Endothelial cell of umbilical vein (primary cell): ENCODE measurements at regions not wholly inside any gene's neighbourhood (a gene's known extent, or its start where the extent isn't known, plus 50 kb on each side); places are given as distances from the start of the nearest gene placed in this dataset.

Experiments
- BruUV-seq: library from RNA; stranded (reverse); fragments of 400-500 nt; replicated peaks from 2 replicates; lab custom pipeline; 2021; lab: Mats Ljungman, UMichigan
- CTCF ChIA-PET: fragments of 300-600, 350-600 bp; sonication (Branson Sonifier 250); formaldehyde crosslinking; loops from one replicate; lab custom pipeline; 2021; ENCODE audit warnings: antibody characterized with exemption, inconsistent platforms; lab: Charles Lee
- POLR2A ChIA-PET: fragments of 300-600, 350-600 bp; sonication (Branson Sonifier 250); formaldehyde crosslinking; loops from one replicate; lab custom pipeline; 2021; ENCODE audit warnings: antibody characterized with exemption, inconsistent platforms; lab: Charles Lee
- DNase-seq: peaks from one replicate; pipeline ENCODE4 v3.0.0-alpha.2; 2011; ENCODE audit warnings: low read depth, low spot score
- FAIRE-seq: peaks from 2 replicates; lab custom pipeline; 2011; peaks lifted over from hg19 to GRCh38; lab: Jason Lieb, UNC
- H2AFZ ChIP-seq: 2 replicates; pipeline ENCODE4 v1.6.0; 2012; ENCODE audit warnings: low read depth, low read length, control low read depth, inconsistent platforms
- H3K27ac ChIP-seq: 2 replicates; pipeline ENCODE4 v1.5.1; 2011; ENCODE audit warnings: low read depth, mild to moderate bottlenecking, control low read depth, low read length, moderate library complexity; ENCODE audit not compliant: insufficient read depth
- H3K27me3 ChIP-seq, 2 experiments: 2 replicates each; pipeline versions ENCODE4 v1.6.0 to v1.6.1; 2011; ENCODE audit warnings: low read length in 2 of 2, mixed read lengths in 1 of 2; ENCODE audit not compliant: control insufficient read depth in 2 of 2, insufficient read depth in 2 of 2
- H3K36me3 ChIP-seq, 2 experiments: 2 replicates in 1 of 2; 3 replicates in 1 of 2; pipeline ENCODE4 v1.5.1; 2011; ENCODE audit warnings: low read length in 2 of 2, mild to moderate bottlenecking in 1 of 2, moderate library complexity in 1 of 2; ENCODE audit not compliant: control insufficient read depth in 2 of 2, insufficient read depth in 2 of 2; ENCODE audit errors: extremely low read depth in 1 of 2
- H3K4me1 ChIP-seq: 3 replicates; pipeline ENCODE4 v1.5.1; 2011; ENCODE audit warnings: mild to moderate bottlenecking, low read length; ENCODE audit not compliant: control insufficient read depth, insufficient read depth; ENCODE audit errors: extremely low read depth
- H3K4me2 ChIP-seq: 2 replicates; pipeline ENCODE4 v1.6.1; 2011; ENCODE audit warnings: low read length, control low read depth, mixed read lengths; ENCODE audit not compliant: insufficient read depth
- H3K4me3 ChIP-seq, 3 experiments: fragments of 200-600 bp in 1 of 3; sonication (generic), shearing (Covaris generic) in 1 of 3; replicated peaks in 1 of 3; 2 replicates each; pipeline ENCODE4 v1.5.1; 2011 to 2016; ENCODE audit warnings: control low read depth in 3 of 3, low read length in 3 of 3, mild to moderate bottlenecking in 2 of 3, inconsistent platforms in 1 of 3, low read depth in 1 of 3, moderate library complexity in 1 of 3; ENCODE audit not compliant: insufficient read depth in 1 of 3
- H3K79me2 ChIP-seq: 2 replicates; pipeline ENCODE4 v1.6.0; 2012; ENCODE audit warnings: low read length, inconsistent platforms; ENCODE audit not compliant: control insufficient read depth, insufficient read depth
- H3K9ac ChIP-seq: replicated peaks from 2 replicates; pipeline ENCODE3; 2011; ENCODE audit warnings: low read length, control low read depth; ENCODE audit not compliant: insufficient read depth; ENCODE audit errors: extremely low read depth
- H3K9me1 ChIP-seq: replicated peaks from 3 replicates; pipeline ENCODE4 v1.6.0; 2011; ENCODE audit warnings: mild to moderate bottlenecking, low read length; ENCODE audit not compliant: control insufficient read depth, insufficient read depth; ENCODE audit errors: extremely low read depth
- H3K9me3 ChIP-seq: replicated peaks from 2 replicates; pipeline ENCODE4 v1.5.1; 2012; ENCODE audit warnings: low read length, inconsistent platforms; ENCODE audit not compliant: control insufficient read depth, insufficient read depth
- H4K20me1 ChIP-seq: replicated peaks from 2 replicates; pipeline ENCODE3; 2011; ENCODE audit warnings: mild to moderate bottlenecking, low read length; ENCODE audit not compliant: control insufficient read depth, insufficient read depth; ENCODE audit errors: extremely low read depth
- CTCF ChIP-seq, 2 donors: IDR thresholded peaks; 1 replicate in 1 of 2; 2 replicates in 1 of 2; pipeline ENCODE4 v1.5.1; 2011; ENCODE audit warnings: low read length in 2 of 2, mild to moderate bottlenecking in 2 of 2, moderate library complexity in 2 of 2, control low read depth in 1 of 2, inconsistent platforms in 1 of 2, low read depth in 1 of 2; ENCODE audit not compliant: insufficient read depth in 1 of 2; ENCODE audit errors: extremely low read depth in 1 of 2
- EZH2 ChIP-seq: IDR thresholded peaks from 2 replicates; pipeline ENCODE4 v1.6.1; 2012; ENCODE audit warnings: borderline replicate concordance, low read depth, mild to moderate bottlenecking, moderate library complexity, low read length, inconsistent platforms; ENCODE audit not compliant: severe bottlenecking
- FOS ChIP-seq: IDR thresholded peaks from 2 replicates; pipeline ENCODE4 v1.6.1; 2011; ENCODE audit warnings: mild to moderate bottlenecking, low read length, moderate library complexity, borderline replicate concordance; ENCODE audit not compliant: insufficient read depth
- GATA2 ChIP-seq: IDR thresholded peaks from 2 replicates; pipeline ENCODE4 v1.7.0; 2011; ENCODE audit warnings: low read depth, mild to moderate bottlenecking, moderate library complexity, mixed read lengths, low read length; ENCODE audit not compliant: insufficient read length, insufficient read depth
- JUN ChIP-seq: IDR thresholded peaks from 2 replicates; pipeline ENCODE4 v1.6.1; 2011; ENCODE audit warnings: borderline replicate concordance, low read depth; ENCODE audit not compliant: insufficient read length, insufficient read depth
- MAX ChIP-seq: IDR thresholded peaks from 2 replicates; pipeline ENCODE4 v1.6.1; 2011; ENCODE audit not compliant: insufficient read depth, insufficient read length
- MYC ChIP-seq: IDR thresholded peaks from one replicate; pipeline ENCODE4 v1.6.1; 2011; ENCODE audit warnings: mild to moderate bottlenecking, low read depth, low read length
- POLR2A ChIP-seq: IDR thresholded peaks from 2 replicates; pipeline ENCODE4 v1.6.1; 2012; ENCODE audit warnings: low read depth, mild to moderate bottlenecking, control low read depth, low read length
- POLR2AphosphoS5 ChIP-seq: IDR thresholded peaks from 2 replicates; pipeline ENCODE4 v1.6.1; 2012; ENCODE audit warnings: low read depth, mild to moderate bottlenecking, control low read depth, low read length, moderate library complexity; ENCODE audit not compliant: insufficient read depth
- dilution Hi-C: fragments of 300-500 bp; cut with MboI; formaldehyde crosslinking; loops from one replicate; pipeline ENCODE4 v1.15.0; 2019; ENCODE audit warnings: low sequenced_read_pairs; ENCODE audit not compliant: extremely low pct_ligation_motif_present
- intact Hi-C: fragments of 100-400 bp; cut with micrococcal nuclease; formaldehyde crosslinking; loops from one replicate; pipeline ENCODE4 v1.10.0; 2022

GRCh38 chr2:133633881-133634409, 65.7 kb upstream of the NCKAP5 start:
- no peaks in the 10 kb centered on the region for H3K9me1 ChIP-seq
- DNase-seq: no peak
- TF ChIP-seq GATA2: no peak
- no peak for TF ChIP-seq JUN
- TF ChIP-seq POLR2A: no peak
- no peak for TF ChIP-seq CTCF (IDR thresholded peaks at IDR 0.05; ENCODE audit: extremely low read depth in 1 of 2, insufficient read depth in 1 of 2, low read depth in 1 of 2, low read length in 2 of 2)
- TF ChIP-seq POLR2AphosphoS5: no peak
- H3K79me2 ChIP-seq: no peaks in the 10 kb centered on the region
- no peak overlapping the region for H3K27ac ChIP-seq
- no peak overlapping the region for H3K9ac ChIP-seq
- ChIA-PET CTCF (no interaction called here), POLR2A (no interaction called here)
- H3K9me3 ChIP-seq: no peaks in the 10 kb centered on the region
- H3K27me3 ChIP-seq: no peaks in the 10 kb centered on the region
- H2AFZ ChIP-seq: no peak overlapping the region
- no peak for FAIRE-seq
- intact Hi-C loops (no loop called here), dilution Hi-C loops (no loop called here)
- no peak overlapping the region for H3K4me3 ChIP-seq
- no TSS peak for BruUV-seq
- no peak overlapping the region for H3K4me2 ChIP-seq
- no peaks in the 10 kb centered on the region for H3K36me3 ChIP-seq
- H3K4me1 ChIP-seq: no peaks in the 10 kb centered on the region
- H4K20me1 ChIP-seq: no peaks in the 10 kb centered on the region

- TF ChIP-seq POLR2A: no peak
- TF ChIP-seq EZH2: no peak
- no peak for TF ChIP-seq MAX
- no peak for TF ChIP-seq MYC
- no peak for TF ChIP-seq FOS
- no peak for TF ChIP-seq JUN
- TF ChIP-seq GATA2: no peak
- no peak for TF ChIP-seq POLR2AphosphoS5
- TF ChIP-seq CTCF (IDR thresholded peaks at IDR 0.05; ENCODE audit: extremely low read depth in 1 of 2, insufficient read depth in 1 of 2, low read depth in 1 of 2, low read length in 2 of 2): no peak
- intact Hi-C loops (no loop called here), dilution Hi-C loops (no loop called here)
- Histone ChIP-seq H4K20me1 (no peaks in the 10 kb centered on the region), H3K27me3 (no peaks in the 10 kb centered on the region), H3K9me1 (no peaks in the 10 kb centered on the region), H3K79me2 (no peaks in the 10 kb centered on the region), H3K9me3 (no peaks in the 10 kb centered on the region), H3K36me3 (no peaks in the 10 kb centered on the region), H3K27ac (no peak overlapping the region), H2AFZ (no peak overlapping the region), H3K4me2 (no peak overlapping the region), H3K4me1 (no peaks in the 10 kb centered on the region), H3K4me3 (no peak overlapping the region), H3K9ac (no peak overlapping the region)
- DNase-seq (no peak), FAIRE-seq (no peak)
- ChIA-PET CTCF (interaction anchor here (1.1 to 1.9 kb wide), 5 partner anchors 12 to 209 kb away, joined by 3 to 5 read pairs (median 3); no protein-coding TSS in a partner anchor), POLR2A (no interaction called here)
- BruUV-seq: no TSS peak
Observed at GRCh38 chr2:133635131-133635530, 66.9 kb upstream of the NCKAP5 start.
